ENCODE measurements at regions not wholly inside any gene's neighbourhood (a gene's known extent, or its start where the extent isn't known, plus 50 kb on each side); places are given as distances from the start of the nearest gene placed in this dataset.

- Histone ChIP-seq H3K36me3 (ENCODE audit: low read depth) (no peaks in the 10 kb centered on the region), H3K9me3 (ENCODE audit: severe bottlenecking) (no peaks in the 10 kb centered on the region), H3K4me1 (ENCODE audit: insufficient read depth, poor library complexity, severe bottlenecking) (no peaks in the 10 kb centered on the region), H3K4me3 (ENCODE audit: severe bottlenecking) (no peak overlapping the region), H3K27me3 (ENCODE audit: insufficient read depth, poor library complexity, severe bottlenecking) (no peaks in the 10 kb centered on the region), H3K27ac (ENCODE audit: poor library complexity, severe bottlenecking) (no peak overlapping the region)
- no peak for TF ChIP-seq CTCF (IDR thresholded peaks at IDR 0.05; ENCODE audit: poor library complexity, severe bottlenecking)
- no peak for DNase-seq (ENCODE audit: low spot score)
- no peak for ATAC-seq (ENCODE audit: low read depth)
These were observed 251.8 kb downstream of the ADGRL2 start for GRCh38 chr1:82052563-82052962.

GRCh38 chr1:82048596-82048995 lies 247.9 kb downstream of the ADGRL2 start:
- Histone ChIP-seq H3K4me1 (ENCODE audit: insufficient read depth, poor library complexity, severe bottlenecking) (no peaks in the 10 kb centered on the region), H3K36me3 (ENCODE audit: low read depth) (no peaks in the 10 kb centered on the region), H3K27ac (ENCODE audit: poor library complexity, severe bottlenecking) (no peak overlapping the region), H3K27me3 (ENCODE audit: insufficient read depth, poor library complexity, severe bottlenecking) (no peaks in the 10 kb centered on the region), H3K9me3 (ENCODE audit: severe bottlenecking) (no peaks in the 10 kb centered on the region), H3K4me3 (ENCODE audit: severe bottlenecking) (no peak overlapping the region)
- no peak for DNase-seq (ENCODE audit: low spot score)
- TF ChIP-seq CTCF (IDR thresholded peaks at IDR 0.05; ENCODE audit: poor library complexity, severe bottlenecking), result no peak
- ATAC-seq (ENCODE audit: low read depth), result no peak

GRCh38 chr1:82045221-82045620 lies 244.5 kb downstream of the ADGRL2 start:
- Histone ChIP-seq H3K36me3 (ENCODE audit: low read depth) (no peaks in the 10 kb centered on the region), H3K9me3 (ENCODE audit: severe bottlenecking) (no peaks in the 10 kb centered on the region), H3K4me1 (ENCODE audit: insufficient read depth, poor library complexity, severe bottlenecking) (no peaks in the 10 kb centered on the region), H3K27me3 (ENCODE audit: insufficient read depth, poor library complexity, severe bottlenecking) (no peaks in the 10 kb centered on the region), H3K27ac (ENCODE audit: poor library complexity, severe bottlenecking) (no peak overlapping the region), H3K4me3 (ENCODE audit: severe bottlenecking) (no peak overlapping the region)
- ATAC-seq (ENCODE audit: low read depth) (no peak), DNase-seq (ENCODE audit: low spot score) (no peak)
- no peak for TF ChIP-seq CTCF (IDR thresholded peaks at IDR 0.05; ENCODE audit: poor library complexity, severe bottlenecking)

GRCh38 chr1:82044536-82044935 lies 243.8 kb downstream of the ADGRL2 start:
- peaks cover 3% of the 10 kb centered on the region for H3K27me3 ChIP-seq (ENCODE audit: insufficient read depth, poor library complexity, severe bottlenecking)
- H3K27ac ChIP-seq (ENCODE audit: poor library complexity, severe bottlenecking), result no peak overlapping the region
- no peaks in the 10 kb centered on the region for H3K9me3 ChIP-seq (ENCODE audit: severe bottlenecking)
- ATAC-seq (ENCODE audit: low read depth) (no peak), DNase-seq (ENCODE audit: low spot score) (no peak)
- no peaks in the 10 kb centered on the region for H3K4me1 ChIP-seq (ENCODE audit: insufficient read depth, poor library complexity, severe bottlenecking)
- H3K4me3 ChIP-seq (ENCODE audit: severe bottlenecking), result no peak overlapping the region
- no peaks in the 10 kb centered on the region for H3K36me3 ChIP-seq (ENCODE audit: low read depth)
- TF ChIP-seq CTCF (IDR thresholded peaks at IDR 0.05; ENCODE audit: poor library complexity, severe bottlenecking), result no peak

GRCh38 chr1:82044111-82044510 lies 243.4 kb downstream of the ADGRL2 start:
- Histone ChIP-seq H3K27me3 (ENCODE audit: insufficient read depth, poor library complexity, severe bottlenecking) (peaks cover 4% of the 10 kb centered on the region), H3K36me3 (ENCODE audit: low read depth) (no peaks in the 10 kb centered on the region), H3K9me3 (ENCODE audit: severe bottlenecking) (no peaks in the 10 kb centered on the region), H3K4me3 (ENCODE audit: severe bottlenecking) (no peak overlapping the region), H3K4me1 (ENCODE audit: insufficient read depth, poor library complexity, severe bottlenecking) (no peaks in the 10 kb centered on the region), H3K27ac (ENCODE audit: poor library complexity, severe bottlenecking) (no peak overlapping the region)
- no peak for TF ChIP-seq CTCF (IDR thresholded peaks at IDR 0.05; ENCODE audit: poor library complexity, severe bottlenecking)
- DNase-seq (ENCODE audit: low spot score) (no peak), ATAC-seq (ENCODE audit: low read depth) (no peak)
